ENCODE measurements at regions not wholly inside any gene's neighbourhood (a gene's known extent, or its start where the extent isn't known, plus 50 kb on each side); places are given as distances from the start of the nearest gene placed in this dataset.

DNA sequence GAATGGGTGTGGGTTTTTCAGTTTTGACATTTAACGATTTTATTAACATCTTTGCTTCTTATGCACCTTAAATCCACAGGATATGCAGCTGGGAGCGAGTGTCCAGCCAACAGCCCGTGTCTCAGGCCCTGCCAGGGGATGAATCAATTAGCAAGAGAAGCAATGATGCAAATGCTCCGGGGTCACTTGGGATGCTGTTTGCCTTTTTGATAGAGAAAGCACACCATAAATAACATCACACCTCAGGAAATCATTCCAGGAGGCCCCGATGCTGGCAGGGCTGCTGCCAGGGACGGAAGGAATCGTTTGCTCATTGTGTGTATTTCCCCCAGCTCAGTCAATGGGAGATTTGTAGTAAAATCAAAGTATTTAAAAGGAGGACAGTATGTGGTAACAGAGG lies 394.0 kb upstream of the HNRNPA3 start:
- TF ChIP-seq, protein P1, sequence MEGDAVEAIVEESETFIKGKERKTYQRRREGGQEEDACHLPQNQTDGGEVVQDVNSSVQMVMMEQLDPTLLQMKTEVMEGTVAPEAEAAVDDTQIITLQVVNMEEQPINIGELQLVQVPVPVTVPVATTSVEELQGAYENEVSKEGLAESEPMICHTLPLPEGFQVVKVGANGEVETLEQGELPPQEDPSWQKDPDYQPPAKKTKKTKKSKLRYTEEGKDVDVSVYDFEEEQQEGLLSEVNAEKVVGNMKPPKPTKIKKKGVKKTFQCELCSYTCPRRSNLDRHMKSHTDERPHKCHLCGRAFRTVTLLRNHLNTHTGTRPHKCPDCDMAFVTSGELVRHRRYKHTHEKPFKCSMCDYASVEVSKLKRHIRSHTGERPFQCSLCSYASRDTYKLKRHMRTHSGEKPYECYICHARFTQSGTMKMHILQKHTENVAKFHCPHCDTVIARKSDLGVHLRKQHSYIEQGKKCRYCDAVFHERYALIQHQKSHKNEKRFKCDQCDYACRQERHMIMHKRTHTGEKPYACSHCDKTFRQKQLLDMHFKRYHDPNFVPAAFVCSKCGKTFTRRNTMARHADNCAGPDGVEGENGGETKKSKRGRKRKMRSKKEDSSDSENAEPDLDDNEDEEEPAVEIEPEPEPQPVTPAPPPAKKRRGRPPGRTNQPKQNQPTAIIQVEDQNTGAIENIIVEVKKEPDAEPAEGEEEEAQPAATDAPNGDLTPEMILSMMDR (conservative IDR thresholded peaks at IDR 0.05; ENCODE audit: low read depth, low read length) = no peak
- no peak overlapping the region for H3K4me3 ChIP-seq (ENCODE audit: low read depth, low read length)
- no peak for DNase-seq (ENCODE audit: low read depth)

DNA sequence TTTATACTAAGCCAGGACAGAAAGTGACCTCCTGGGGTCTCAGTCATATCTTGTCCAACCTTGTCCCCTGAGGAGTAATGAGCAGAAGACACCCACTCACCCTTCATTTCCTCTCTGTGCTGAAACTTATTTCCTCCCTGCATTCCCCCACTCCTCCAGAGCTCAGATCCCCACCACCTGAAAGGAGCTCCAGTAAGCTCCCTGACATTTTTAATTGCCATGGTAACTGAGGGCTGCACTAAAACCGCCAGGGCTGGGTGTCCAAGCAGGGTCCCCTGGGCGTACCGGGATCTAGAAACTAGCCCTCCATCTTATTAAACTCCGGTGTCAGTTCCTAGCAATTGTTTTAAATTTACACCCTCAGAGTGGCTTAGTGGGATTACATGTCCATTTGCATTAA lies 393.3 kb upstream of the HNRNPA3 start:
- TF ChIP-seq, protein P1 (conservative IDR thresholded peaks at IDR 0.05; ENCODE audit: low read depth, low read length) = no peak
- DNase-seq (ENCODE audit: low read depth) = no peak
- no peak overlapping the region for H3K4me3 ChIP-seq (ENCODE audit: low read depth, low read length)

DNA sequence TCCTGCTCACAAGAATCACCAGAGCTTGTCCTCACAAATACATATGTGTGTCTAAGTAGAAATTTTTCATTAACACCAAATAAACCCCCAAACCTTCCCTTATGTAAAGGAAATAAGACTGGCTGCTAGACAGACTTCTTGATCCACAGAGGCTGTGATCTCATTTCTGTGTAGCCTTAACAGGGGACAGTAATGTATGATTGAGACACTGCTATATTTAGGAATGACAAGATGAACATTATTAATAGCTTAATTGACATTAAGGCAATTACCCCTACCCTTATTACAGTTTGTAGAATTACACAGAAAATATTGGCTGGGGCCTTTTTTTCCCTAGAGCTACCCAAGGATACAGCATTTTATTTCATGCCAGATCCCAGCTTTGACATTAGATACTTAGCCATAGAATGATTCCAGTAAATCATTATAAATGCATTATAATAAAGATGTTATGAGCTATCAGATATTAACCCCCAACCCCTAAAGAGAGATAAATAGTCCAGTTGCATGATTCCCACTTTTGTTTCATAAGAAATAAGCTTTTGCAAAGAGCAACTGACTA lies 392.1 kb upstream of the HNRNPA3 start:
- TF ChIP-seq, protein P1 (conservative IDR thresholded peaks at IDR 0.05; ENCODE audit: low read depth, low read length) = no peak
- no peak for DNase-seq (ENCODE audit: low read depth)
- H3K4me3 ChIP-seq (ENCODE audit: low read depth, low read length) = no peak overlapping the region

DNA sequence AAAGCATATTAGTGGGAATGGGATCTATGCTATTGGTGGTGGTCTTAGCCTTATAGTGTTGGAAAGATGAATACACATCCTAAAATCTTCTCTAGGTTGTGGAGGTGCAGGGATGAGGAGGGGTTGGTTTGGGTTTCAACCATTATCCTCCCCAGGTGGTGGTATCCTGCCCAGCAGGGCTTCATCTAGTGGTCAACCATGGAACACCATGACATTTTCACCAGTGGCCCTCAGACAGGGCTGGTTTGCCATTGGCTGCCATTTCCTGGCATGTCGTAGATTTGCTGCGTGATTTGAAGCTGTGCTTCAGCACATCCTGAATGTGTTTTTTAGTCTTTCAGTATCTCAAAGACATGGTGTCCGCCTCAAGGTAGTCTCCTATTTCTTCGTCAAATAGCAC lies 391.2 kb upstream of the HNRNPA3 start:
- H3K4me3 ChIP-seq (ENCODE audit: low read depth, low read length) = no peak overlapping the region
- TF ChIP-seq, protein P1 (conservative IDR thresholded peaks at IDR 0.05; ENCODE audit: low read depth, low read length) = no peak
- DNase-seq (ENCODE audit: low read depth) = no peak

DNA sequence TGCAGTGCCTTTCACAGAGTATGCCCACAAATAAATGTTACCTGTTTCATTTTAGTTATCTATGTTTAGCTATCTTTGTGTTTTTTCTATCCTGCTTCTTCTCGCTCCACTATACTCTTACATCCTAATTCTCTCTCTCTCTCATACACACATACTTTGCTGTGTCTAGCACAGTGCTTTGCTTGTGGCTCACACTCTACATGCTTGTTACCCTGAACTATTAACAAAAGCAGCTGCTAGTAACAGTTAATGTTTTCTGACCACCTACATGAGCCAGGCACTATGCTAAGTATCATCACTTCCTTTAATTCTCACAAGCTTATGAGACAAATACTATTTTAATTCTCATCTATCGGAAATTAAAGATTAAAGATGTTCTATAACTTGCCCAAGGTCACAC lies 390.5 kb upstream of the HNRNPA3 start:
- TF ChIP-seq, protein P1 (conservative IDR thresholded peaks at IDR 0.05; ENCODE audit: low read depth, low read length) = no peak
- H3K4me3 ChIP-seq (ENCODE audit: low read depth, low read length) = no peak overlapping the region
- DNase-seq (ENCODE audit: low read depth) = no peak

DNA sequence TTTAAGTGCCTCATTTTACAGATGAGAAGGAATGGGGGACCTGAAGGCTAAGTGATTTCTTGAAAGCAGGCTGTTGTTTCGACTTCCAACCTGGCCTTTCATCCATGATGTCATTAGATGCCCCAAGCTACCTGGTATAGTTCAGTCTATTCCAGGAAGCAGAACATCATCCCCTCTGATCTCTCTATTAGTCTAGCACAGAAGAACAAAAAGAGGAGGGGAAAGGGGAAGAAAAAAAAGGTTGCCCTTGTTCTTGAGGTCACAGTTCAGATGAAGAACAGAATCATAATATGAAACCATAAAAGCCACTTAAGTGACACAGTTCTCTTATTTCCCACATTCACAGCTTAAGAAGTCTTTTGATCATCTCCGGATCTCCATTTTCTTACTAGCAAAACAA lies 386.2 kb upstream of the HNRNPA3 start:
- H3K4me3 ChIP-seq (ENCODE audit: low read depth, low read length) = no peak overlapping the region
- TF ChIP-seq, protein P1 (conservative IDR thresholded peaks at IDR 0.05; ENCODE audit: low read depth, low read length) = no peak
- no peak for DNase-seq (ENCODE audit: low read depth)

DNA sequence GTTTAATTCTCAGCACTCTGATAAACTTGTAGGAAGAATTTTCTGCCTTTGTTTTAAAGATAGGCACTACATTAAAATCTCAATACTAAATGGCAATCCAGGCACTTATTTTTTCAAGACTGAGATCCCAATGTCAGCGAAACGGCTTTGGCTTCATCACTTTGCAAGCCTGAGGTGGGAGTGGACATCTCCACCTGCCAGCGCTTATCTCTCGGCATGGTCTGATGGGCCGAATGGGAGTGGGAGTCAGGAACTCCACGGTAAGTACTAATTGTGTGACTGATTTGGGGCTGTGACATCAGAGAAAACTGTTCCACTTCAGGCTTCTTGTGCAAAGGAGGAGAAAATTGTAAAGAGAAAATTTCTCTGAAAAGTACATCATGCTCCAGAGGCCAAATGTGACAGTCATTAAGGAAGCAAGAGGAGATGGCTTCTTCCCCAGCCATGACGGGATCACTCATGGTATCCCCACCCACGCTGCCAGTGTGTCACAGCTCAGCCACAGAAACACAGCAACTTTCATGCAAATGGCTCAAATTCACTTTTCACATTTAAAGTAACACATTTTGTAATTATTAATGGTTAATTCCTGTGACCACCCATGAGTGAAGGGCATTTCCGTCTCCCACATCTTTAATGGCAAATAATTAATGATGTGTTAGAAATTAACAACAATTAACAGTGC lies 385.5 kb upstream of the HNRNPA3 start:
- DNase-seq (ENCODE audit: low read depth) = peak; percentile 33
- TF ChIP-seq, protein P1 (conservative IDR thresholded peaks at IDR 0.05; ENCODE audit: low read depth, low read length) = no peak
- no peak overlapping the region for H3K4me3 ChIP-seq (ENCODE audit: low read depth, low read length)

All from epithelial cell of proximal tubule (primary cell).